ENCODE measurements at regions not wholly inside any gene's neighbourhood (a gene's known extent, or its start where the extent isn't known, plus 50 kb on each side); places are given as distances from the start of the nearest gene placed in this dataset.

DNA sequence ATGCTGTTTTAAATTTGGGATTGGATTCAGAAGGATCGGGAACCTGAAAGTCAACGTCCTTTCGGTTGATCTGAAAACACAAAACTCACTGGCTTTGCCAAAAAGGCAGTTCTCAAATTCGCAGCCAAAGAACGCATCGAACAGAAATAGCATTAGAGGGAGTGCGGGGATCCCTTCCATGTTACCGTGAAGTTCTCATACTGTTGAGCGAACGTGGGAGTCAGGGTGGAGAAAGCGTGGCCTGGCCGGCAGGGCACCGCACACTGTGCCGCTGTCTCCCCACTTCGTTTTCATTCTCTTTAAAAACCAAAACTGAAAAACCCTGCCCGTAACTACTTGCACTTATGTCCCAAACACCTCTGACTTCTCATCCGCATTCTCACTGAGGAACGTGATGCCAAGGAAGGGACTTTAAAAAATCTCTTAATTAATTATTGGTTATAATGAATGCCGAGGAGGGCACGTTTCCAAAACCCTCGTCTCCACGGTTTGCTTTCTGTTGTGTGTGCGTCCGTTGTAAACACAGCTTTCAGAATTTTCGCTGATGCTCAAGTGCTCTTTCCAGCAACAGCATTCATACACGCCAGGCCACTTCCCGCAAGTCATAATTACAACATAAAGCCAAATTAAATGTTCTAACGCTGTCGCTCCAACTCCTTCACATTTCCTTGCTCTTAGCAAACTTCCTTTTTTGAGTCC lies 60.9 kb upstream of the TWIST2 start:
- TF ChIP-seq, protein P1, sequence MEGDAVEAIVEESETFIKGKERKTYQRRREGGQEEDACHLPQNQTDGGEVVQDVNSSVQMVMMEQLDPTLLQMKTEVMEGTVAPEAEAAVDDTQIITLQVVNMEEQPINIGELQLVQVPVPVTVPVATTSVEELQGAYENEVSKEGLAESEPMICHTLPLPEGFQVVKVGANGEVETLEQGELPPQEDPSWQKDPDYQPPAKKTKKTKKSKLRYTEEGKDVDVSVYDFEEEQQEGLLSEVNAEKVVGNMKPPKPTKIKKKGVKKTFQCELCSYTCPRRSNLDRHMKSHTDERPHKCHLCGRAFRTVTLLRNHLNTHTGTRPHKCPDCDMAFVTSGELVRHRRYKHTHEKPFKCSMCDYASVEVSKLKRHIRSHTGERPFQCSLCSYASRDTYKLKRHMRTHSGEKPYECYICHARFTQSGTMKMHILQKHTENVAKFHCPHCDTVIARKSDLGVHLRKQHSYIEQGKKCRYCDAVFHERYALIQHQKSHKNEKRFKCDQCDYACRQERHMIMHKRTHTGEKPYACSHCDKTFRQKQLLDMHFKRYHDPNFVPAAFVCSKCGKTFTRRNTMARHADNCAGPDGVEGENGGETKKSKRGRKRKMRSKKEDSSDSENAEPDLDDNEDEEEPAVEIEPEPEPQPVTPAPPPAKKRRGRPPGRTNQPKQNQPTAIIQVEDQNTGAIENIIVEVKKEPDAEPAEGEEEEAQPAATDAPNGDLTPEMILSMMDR (IDR thresholded peaks at IDR 0.05), result no peak
- TF ChIP-seq ZFX (IDR thresholded peaks at IDR 0.05; ENCODE audit: borderline replicate concordance), result no peak
